K562 (cell line): ENCODE measurements at regions not wholly inside any gene's neighbourhood (a gene's known extent, or its start where the extent isn't known, plus 50 kb on each side); places are given as distances from the start of the nearest gene placed in this dataset.

Experiments
- ATAC-seq: fragments of 200-7000 bp; cut with Tn5 transposase; 3 replicates; pipeline ENCODE4 v1.9.1; 2020; ENCODE audit warnings: moderate library complexity
- BruUV-seq: library from RNA; stranded (reverse); fragments of 400-500 nt; replicated peaks from 2 replicates; lab custom pipeline; 2021; lab: Mats Ljungman, UMichigan
- CTCF ChIA-PET: fragments of 300-600 bp; formaldehyde crosslinking; extraction: SDS; loops from one replicate; lab custom pipeline; 2021; ENCODE audit warnings: low intra/inter-chr PET ratio; lab: Yijun Ruan, JAX
- POLR2A ChIA-PET: fragments of 300-600, 350-650 bp; sonication (Branson Sonifier 250); formaldehyde crosslinking; extraction: SDS; loops from one replicate; lab custom pipeline; 2021; ENCODE audit warnings: antibody characterized with exemption, inconsistent platforms; lab: Yijun Ruan, JAX
- DNase-seq, 4 experiments: peaks; one replicate each; pipeline versions ENCODE4 v3.0.0 to v3.0.0-alpha.2; 2011 to 2018; ENCODE audit warnings: low spot score in 3 of 4, mixed read lengths in 3 of 4; ENCODE audit errors: extremely low read depth in 1 of 4
- FAIRE-seq: peaks from 2 replicates; lab custom pipeline; 2011; peaks lifted over from hg19 to GRCh38; lab: Jason Lieb, UNC
- H2AFZ ChIP-seq: 2 replicates; pipeline ENCODE4 v1.6.0; 2011; ENCODE audit warnings: low read depth, low read length, control low read depth, inconsistent platforms
- H3K27ac ChIP-seq: fragments of 200-600 bp; 3 replicates; pipeline ENCODE4 v1.8.0; 2011; ENCODE audit warnings: low read depth, mild to moderate bottlenecking, control low read depth, inconsistent platforms, low read length, moderate library complexity, mixed read lengths; ENCODE audit errors: extremely low read depth
- H3K27me3 ChIP-seq, 2 experiments: fragments of 300-600 bp in 1 of 2; 2 replicates in 1 of 2; 3 replicates in 1 of 2; pipeline versions ENCODE4 v1.6.0 to v1.8.0; 2011; ENCODE audit warnings: inconsistent platforms in 2 of 2, low read length in 2 of 2, mild to moderate bottlenecking in 1 of 2, mixed read lengths in 1 of 2, moderate library complexity in 1 of 2; ENCODE audit not compliant: control insufficient read depth in 2 of 2, insufficient read depth in 2 of 2
- H3K36me3 ChIP-seq: fragments of 300-600 bp; 3 replicates; pipeline ENCODE4 v1.8.0; 2011; ENCODE audit warnings: mild to moderate bottlenecking, low read length, inconsistent platforms; ENCODE audit not compliant: control insufficient read depth, insufficient read depth
- H3K4me1 ChIP-seq, 2 experiments: fragments of 200-600 bp in 1 of 2; replicated peaks in 1 of 2; 2 replicates in 1 of 2; 3 replicates in 1 of 2; pipeline versions ENCODE4 v1.5.1 to v1.8.0; 2011; ENCODE audit warnings: inconsistent platforms in 2 of 2, low read length in 2 of 2, mild to moderate bottlenecking in 1 of 2, mixed read lengths in 1 of 2, moderate library complexity in 1 of 2; ENCODE audit not compliant: control insufficient read depth in 2 of 2, insufficient read depth in 2 of 2
- H3K4me2 ChIP-seq: 2 replicates; pipeline ENCODE4 v1.6.1; 2011; ENCODE audit warnings: low read length, control low read depth, inconsistent platforms, mixed read lengths; ENCODE audit not compliant: insufficient read depth
- H3K4me3 ChIP-seq: fragments of 200-600 bp; sonication (generic), shearing (Covaris generic); 2 replicates; pipeline ENCODE4 v1.5.1; 2016; ENCODE audit warnings: control low read depth, inconsistent platforms
- H3K79me2 ChIP-seq: fragments of 200-600 bp; 3 replicates; pipeline ENCODE4 v1.8.0; 2011; ENCODE audit warnings: low read length, inconsistent platforms; ENCODE audit not compliant: control insufficient read depth, insufficient read depth
- H3K9ac ChIP-seq, 2 experiments: 2 replicates each; pipeline versions ENCODE4 v1.6.0 to v1.6.1; 2011; ENCODE audit warnings: low read depth in 2 of 2, low read length in 2 of 2, control low read depth in 1 of 2, inconsistent platforms in 1 of 2, mild to moderate bottlenecking in 1 of 2, mixed read lengths in 1 of 2; ENCODE audit not compliant: insufficient read depth in 1 of 2
- H3K9me1 ChIP-seq: one replicate; pipeline ENCODE4 v1.6.0; 2011; ENCODE audit warnings: inconsistent platforms, mild to moderate bottlenecking, low read length, moderate library complexity; ENCODE audit not compliant: control insufficient read depth, insufficient read depth
- H3K9me3 ChIP-seq: replicated peaks from 2 replicates; pipeline ENCODE4 v1.5.1; 2011; ENCODE audit warnings: low read depth, low read length, inconsistent platforms; ENCODE audit not compliant: control insufficient read depth, insufficient read depth
- H4K20me1 ChIP-seq: replicated peaks from 2 replicates; pipeline ENCODE4 v1.6.1; 2011; ENCODE audit warnings: low read length, inconsistent platforms, mixed read lengths; ENCODE audit not compliant: control insufficient read depth, insufficient read depth
- BRF1 ChIP-seq: IDR thresholded peaks from 3 replicates; pipeline ENCODE4 v1.6.1; 2011; ENCODE audit warnings: borderline replicate concordance, mild to moderate bottlenecking; ENCODE audit not compliant: insufficient read length; ENCODE audit errors: extremely low read depth
- CREB1 ChIP-seq, 2 experiments: sonication (generic) in 1 of 2; formaldehyde crosslinking in 1 of 2; IDR thresholded peaks; 2 replicates each; pipeline versions ENCODE4 v1.6.1 to v1.8.0; 2012 to 2022; ENCODE audit warnings: inconsistent platforms in 1 of 2, mild to moderate bottlenecking in 1 of 2, missing genetic modification reagents in 1 of 2, moderate library complexity in 1 of 2
- DEAF1 ChIP-seq: fragments of 450-650 bp; formaldehyde crosslinking; IDR thresholded peaks from 2 replicates; pipeline ENCODE4 v1.4.0; 2020; ENCODE audit warnings: mild to moderate bottlenecking, moderate library complexity
- HMGN3 ChIP-seq: IDR thresholded peaks from 2 replicates; pipeline ENCODE4 v1.6.1; 2011; ENCODE audit warnings: borderline replicate concordance, low read depth, mild to moderate bottlenecking, mixed read lengths, low read length; ENCODE audit not compliant: insufficient read length; ENCODE audit errors: extremely low read depth
- KAT8 ChIP-seq: fragments of 450-650 bp; IDR thresholded peaks from 2 replicates; pipeline ENCODE4 v1.6.1; 2016; ENCODE audit warnings: low read depth, mild to moderate bottlenecking
- TAF7 ChIP-seq: fragments of 450-650 bp; IDR thresholded peaks from 2 replicates; pipeline ENCODE4 v1.6.1; 2016; ENCODE audit warnings: missing genetic modification characterization, missing compliant biosample characterization
- TCF3 ChIP-seq: sonication (generic); formaldehyde crosslinking; IDR thresholded peaks from 2 replicates; pipeline ENCODE4 v1.4.0; 2020; ENCODE audit warnings: mild to moderate bottlenecking, missing genetic modification reagents
- ZBTB11 ChIP-seq, 3 experiments: fragments of 200-800 bp in 1 of 3; fragments of 250-450 bp in 1 of 3; fragments of 450-650 bp in 1 of 3; sonication (Bioruptor Pico) in 1 of 3; sonication (Bioruptor generic) in 1 of 3; formaldehyde crosslinking in 1 of 3; IDR thresholded peaks; 2 replicates each; pipeline versions ENCODE4 v1.6.1 to v1.8.0; 2016 to 2022; ENCODE audit warnings: mild to moderate bottlenecking in 2 of 3, missing genetic modification characterization in 2 of 3, missing compliant biosample characterization in 1 of 3, moderate library complexity in 1 of 3
- WGBS: fragments of 100-300 bp; shearing (Covaris generic); methylation state at CpG from one replicate; pipeline ENCODE4 v1.1.6; 2016; ENCODE audit warnings: low coverage, mixed read lengths; ENCODE audit not compliant: insufficient coverage; ENCODE audit errors: missing lambda C conversion rate; 5-methylcytosine and 5-hydroxymethylcytosine counted together
- in situ Hi-C: fragments of 300-500 bp; cut with MboI; formaldehyde crosslinking; loops from 4 replicates; pipeline ENCODE4 v1.15.0; 2018; ENCODE audit warnings: inconsistent platforms, mixed read lengths
- intact Hi-C: fragments of 100-400 bp; cut with micrococcal nuclease; formaldehyde crosslinking; loops from 2 replicates; pipeline ENCODE4 v1.14.2; 2022
- TF ChIP-seq, protein P1 (sequence below): fragments of 200-400 bp; formaldehyde crosslinking; IDR thresholded peaks from 2 replicates; pipeline ENCODE4 v1.6.1; 2017; ENCODE audit warnings: mild to moderate bottlenecking, low read depth, low read length, moderate library complexity

DNA sequence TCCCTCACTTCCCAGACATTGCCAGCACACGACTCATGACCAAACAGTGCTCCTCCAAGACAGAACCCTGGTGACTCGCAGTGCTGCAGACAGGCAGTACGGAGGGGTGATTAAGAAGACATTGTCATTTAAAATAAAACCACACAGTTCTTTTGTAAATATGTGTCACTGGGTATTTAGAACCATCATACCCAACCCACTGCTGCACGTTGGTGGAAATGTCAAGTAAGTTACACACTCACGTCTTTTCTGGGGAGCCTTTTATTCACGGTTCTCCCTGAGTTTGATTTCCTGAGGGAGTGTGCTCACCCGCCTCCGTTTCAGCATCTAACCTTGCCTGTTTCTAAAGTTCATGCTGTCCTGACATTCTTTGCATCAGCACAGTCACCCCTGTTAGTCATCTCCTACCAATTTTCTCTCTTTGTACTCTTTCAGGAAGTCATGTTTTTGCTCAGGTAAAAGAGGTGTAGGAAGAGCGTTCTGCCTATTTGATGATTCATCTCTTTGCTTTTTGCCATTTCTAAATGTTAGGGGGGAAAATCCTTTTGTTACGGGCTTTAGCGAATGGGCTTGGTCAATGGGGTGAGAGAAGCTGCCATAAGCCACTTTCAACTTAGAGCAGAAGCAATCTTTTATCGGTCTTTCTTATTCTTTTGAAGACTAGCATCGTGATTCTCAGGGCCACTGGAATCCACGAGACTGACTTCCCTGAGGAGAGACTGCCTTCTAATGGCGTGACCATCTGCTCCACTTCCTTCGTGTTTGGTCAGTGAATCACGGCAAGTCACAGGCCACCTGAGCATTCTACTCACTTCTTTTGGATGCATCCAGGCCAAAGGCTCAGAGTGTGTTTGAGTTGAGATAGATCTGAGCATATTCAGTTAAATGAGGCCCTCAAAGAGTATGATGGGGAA lies 512.8 kb upstream of the JARID2 start (continued):
- TF ChIP-seq TAF7 (tag), result no peak
- TF ChIP-seq KAT8, result no peak

GRCh38 chr6:14734052-14734415 lies 511.8 kb upstream of the JARID2 start:
- no peaks in the 10 kb centered on the region for H3K36me3 ChIP-seq
- H3K4me3 ChIP-seq, result no peak overlapping the region
- BruUV-seq, result no TSS peak
- H2AFZ ChIP-seq, result no peak overlapping the region
- peaks cover 11 to 67% of the 10 kb centered on the region in 2 experiments; a peak in 4 of 5 replicates for H3K4me1 ChIP-seq
- no peaks in the 10 kb centered on the region for H4K20me1 ChIP-seq
- peak; percentile 83 for FAIRE-seq
- no peaks in the 10 kb centered on the region for H3K9me1 ChIP-seq
- peak; percentile 61 for ATAC-seq
- in situ Hi-C loops, result no loop called here
- H3K9ac ChIP-seq, result peak overlapping the region in 1 of 2 experiments; percentile 46; a peak in 2 of 4 replicates
- WGBS, result 7% methylated on average over 2 of the region's 2 CpGs
- peaks cover 27% of the 10 kb centered on the region for H3K9me3 ChIP-seq
- CTCF ChIA-PET, result no interaction called here
- peak overlapping the region; percentile 93 for H3K27ac ChIP-seq
- no peaks in the 10 kb centered on the region for H3K27me3 ChIP-seq
- POLR2A ChIA-PET, result interaction anchor here (0.7 to 1.0 kb wide), 2 partner anchors 9 to 33 kb away, joined by 3 read pairs; no protein-coding TSS in a partner anchor
- peak overlapping the region; percentile 60 for H3K4me2 ChIP-seq
- DNase-seq, result peak; percentile 63 to 88 (median 66)
- no peaks in the 10 kb centered on the region for H3K79me2 ChIP-seq
- intact Hi-C loops, result loop anchor here (2.0 to 10.0 kb wide), 3 partner anchors 23 to 351 kb away; no protein-coding TSS in a partner anchor
- no peak for TF ChIP-seq DEAF1 (CRISPR knock-in tag)
- TF ChIP-seq, protein P1, sequence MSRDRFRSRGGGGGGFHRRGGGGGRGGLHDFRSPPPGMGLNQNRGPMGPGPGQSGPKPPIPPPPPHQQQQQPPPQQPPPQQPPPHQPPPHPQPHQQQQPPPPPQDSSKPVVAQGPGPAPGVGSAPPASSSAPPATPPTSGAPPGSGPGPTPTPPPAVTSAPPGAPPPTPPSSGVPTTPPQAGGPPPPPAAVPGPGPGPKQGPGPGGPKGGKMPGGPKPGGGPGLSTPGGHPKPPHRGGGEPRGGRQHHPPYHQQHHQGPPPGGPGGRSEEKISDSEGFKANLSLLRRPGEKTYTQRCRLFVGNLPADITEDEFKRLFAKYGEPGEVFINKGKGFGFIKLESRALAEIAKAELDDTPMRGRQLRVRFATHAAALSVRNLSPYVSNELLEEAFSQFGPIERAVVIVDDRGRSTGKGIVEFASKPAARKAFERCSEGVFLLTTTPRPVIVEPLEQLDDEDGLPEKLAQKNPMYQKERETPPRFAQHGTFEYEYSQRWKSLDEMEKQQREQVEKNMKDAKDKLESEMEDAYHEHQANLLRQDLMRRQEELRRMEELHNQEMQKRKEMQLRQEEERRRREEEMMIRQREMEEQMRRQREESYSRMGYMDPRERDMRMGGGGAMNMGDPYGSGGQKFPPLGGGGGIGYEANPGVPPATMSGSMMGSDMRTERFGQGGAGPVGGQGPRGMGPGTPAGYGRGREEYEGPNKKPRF, result no peak
- peak; percentile 78 for TF ChIP-seq TCF3 (CRISPR knock-in tag)
- no peak for TF ChIP-seq ZBTB11 (CRISPR knock-in tag; IDR thresholded peaks at IDR 0.05)
- TF ChIP-seq HMGN3, result no peak
- no peak for TF ChIP-seq BRF1
- no peak for TF ChIP-seq TAF7 (tag)
- peak; percentile 32; the same call in 1 of the 2 replicates for TF ChIP-seq CREB1 (IDR thresholded peaks at IDR 0.05)
- TF ChIP-seq CREB1 (CRISPR knock-in tag; IDR thresholded peaks at IDR 0.05), result no peak
